GM19395 (cell line): ENCODE measurements at regions not wholly inside any gene's neighbourhood (a gene's known extent, or its start where the extent isn't known, plus 50 kb on each side); places are given as distances from the start of the nearest gene placed in this dataset.
"Not testable (repeated sequence)": the region's sequence is repeated elsewhere in the genome, so short reads cannot be mapped to it uniquely, and the experiment has no call there.

Experiments used
- ATAC-seq: cut with Tn5 transposase; IDR thresholded peaks from one replicate; pipeline ENCODE4 v1.9.1; 2021; ENCODE audit warnings: mild to moderate bottlenecking, moderate library complexity; ENCODE audit not compliant: unreplicated experiment

DNA sequence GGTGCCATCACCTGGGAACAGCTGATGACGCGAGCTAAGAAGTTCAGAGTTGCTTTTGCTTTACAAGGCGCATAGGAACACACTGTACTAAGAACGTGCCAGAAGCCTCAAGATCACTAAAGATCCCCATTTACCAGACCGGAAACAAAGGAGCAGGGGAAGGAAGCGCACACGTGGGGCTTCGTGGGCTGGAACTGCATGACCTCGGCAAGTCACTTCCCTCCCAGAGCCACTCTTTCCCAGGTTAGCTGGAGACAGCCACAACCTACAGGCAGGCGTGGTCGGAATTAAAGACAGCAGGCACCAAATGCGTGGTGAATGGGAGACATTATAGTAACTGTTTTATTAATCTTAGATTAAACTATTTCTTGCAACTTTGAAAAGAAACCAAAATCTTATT, 154.9 kb upstream of the IQSEC1 start:
- not testable (repeated sequence) for ATAC-seq

DNA sequence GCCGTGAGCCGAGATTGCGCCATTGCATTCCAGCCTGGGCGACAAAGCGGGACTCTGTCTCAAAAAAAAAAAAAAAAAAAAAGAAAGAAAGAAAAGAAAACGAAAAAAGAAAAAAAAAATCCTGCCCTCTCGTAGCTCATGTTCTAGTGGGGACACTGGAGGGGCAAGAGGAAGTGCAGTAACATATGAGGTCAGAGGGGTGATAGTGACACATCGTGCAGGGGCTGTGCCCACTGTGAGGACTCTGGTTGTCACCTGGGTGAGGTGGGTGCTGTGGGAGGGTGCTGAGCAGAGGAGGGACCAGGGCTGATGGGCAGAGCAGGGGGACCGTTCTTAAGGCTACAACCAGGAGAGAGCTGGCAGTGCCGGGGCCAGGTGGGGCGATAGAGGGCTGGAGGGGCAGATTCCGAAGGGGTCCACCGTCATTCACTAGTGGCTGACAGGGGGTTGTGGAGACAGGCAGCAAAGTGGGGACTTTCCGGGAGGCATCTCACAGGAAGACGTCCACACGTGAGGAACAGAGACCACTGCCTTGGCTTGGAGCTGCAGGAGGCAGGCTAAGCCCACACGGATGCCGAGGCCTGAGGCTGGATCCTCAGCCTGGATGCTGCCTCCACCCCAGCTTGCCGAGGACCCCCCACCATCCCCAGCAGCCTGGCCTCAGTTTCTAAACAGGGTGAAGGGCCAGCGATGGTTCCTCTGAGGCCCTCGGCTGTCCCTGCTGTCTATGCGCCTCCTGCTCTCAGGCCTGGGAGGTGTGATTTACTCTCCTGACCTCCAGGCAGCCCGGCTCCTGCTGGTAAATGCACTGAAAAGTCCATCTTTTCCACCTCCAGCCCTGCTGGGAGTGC, 154.3 kb upstream of the IQSEC1 start:
- no peak for ATAC-seq

DNA sequence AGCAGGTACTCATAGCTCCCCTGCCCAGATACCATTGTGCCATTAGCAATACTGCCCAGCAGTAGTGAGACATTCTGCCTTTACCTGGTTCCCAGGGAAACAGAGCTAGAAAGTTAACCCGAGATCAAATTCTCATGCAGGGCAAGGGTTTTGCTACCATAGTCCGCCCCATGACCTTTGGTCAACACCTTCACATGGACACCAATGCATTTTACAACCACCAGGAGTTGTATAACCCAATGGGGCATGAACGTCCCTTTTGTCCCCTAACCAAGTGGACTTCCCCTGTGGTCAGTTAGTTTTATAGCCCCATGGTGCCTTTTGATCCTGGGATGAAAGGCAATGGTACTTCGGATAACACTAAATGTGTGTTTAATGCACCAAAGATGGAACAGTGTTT, 151.7 kb upstream of the IQSEC1 start:
- ATAC-seq: no peak

DNA sequence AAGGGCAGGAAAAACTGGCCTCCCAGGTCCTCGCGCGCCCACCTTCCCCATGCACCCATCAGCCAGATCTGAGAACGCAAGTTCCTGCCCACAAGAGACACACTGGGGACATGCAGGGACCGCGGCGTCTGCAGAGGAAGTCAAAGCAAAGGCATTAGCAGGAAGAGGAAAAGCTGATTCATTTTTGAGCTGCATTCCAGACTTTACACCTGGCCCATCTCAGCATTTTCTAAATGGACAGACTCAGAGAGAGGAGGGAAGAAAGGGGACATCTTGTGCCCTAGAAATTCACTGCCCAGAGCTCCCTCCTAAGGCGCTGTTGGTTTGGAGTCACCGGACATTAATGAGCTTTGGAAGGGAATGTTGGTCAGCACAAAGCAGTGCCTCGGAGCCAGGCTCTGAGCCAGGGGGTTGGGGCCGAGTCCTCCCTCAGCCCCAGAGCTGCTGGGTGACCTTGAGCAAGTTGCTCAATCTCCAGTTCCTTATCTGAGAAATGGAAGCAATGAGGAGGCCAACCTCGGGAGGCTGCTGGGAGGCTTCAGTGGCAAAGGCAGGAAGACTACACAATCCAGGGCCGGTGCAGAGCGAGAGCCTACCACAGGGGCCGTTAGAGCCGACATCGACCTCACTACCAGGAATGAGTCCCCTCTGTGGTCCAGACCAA, 150.5 kb upstream of the IQSEC1 start:
- ATAC-seq: no peak

DNA sequence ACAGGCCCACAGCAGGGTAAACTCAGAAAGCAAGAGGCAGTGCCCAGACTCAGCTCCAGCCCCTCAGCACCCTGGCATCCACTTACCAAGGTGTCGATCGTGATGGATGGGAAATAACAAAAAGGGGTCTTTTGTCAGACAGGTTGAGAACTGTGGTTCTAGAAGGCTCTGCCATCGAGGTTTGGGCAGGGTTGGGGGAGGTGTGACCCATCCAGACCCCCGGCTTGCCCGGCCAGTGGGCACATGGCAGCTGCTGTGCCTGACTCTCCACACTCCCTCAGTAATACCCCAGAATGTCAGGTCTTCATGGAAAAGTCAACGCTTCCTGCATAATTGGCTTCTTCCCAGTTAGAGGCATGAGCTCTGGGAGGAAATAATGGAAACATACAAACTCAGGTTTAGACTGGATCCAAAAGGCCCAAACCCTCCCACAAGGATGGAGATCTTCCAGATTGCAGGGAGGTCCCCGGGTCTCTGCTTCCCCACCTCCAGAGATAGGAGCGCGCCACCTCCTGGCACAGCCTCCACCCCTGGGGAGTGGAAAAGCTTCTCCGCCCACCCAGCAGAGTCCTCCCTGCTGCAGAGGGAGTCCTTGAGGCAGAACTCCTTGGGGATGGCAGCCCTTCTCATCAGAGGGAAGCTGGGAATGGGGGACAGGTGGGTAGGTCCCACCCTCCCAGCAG, 149.8 kb upstream of the IQSEC1 start:
- ATAC-seq: no peak

DNA sequence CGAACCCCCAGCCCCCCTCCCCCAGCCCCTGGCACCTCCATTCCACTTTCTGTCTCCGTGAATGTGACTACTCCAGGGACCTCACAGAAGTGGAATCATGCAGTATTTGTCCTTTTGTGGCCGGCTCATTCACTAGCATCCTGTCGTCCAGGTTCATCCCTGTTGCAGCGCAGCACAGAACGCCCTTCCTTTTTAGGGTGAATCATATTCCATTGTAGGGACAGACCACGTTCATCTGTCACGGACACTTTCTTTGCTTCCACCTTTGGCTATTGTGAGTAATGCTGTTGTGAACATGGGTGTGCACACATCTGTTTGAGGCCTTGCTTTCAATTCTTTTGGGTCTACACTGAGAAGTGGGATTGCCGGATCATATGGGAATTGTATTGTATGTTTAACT, 148.9 kb upstream of the IQSEC1 start:
- no peak for ATAC-seq

DNA sequence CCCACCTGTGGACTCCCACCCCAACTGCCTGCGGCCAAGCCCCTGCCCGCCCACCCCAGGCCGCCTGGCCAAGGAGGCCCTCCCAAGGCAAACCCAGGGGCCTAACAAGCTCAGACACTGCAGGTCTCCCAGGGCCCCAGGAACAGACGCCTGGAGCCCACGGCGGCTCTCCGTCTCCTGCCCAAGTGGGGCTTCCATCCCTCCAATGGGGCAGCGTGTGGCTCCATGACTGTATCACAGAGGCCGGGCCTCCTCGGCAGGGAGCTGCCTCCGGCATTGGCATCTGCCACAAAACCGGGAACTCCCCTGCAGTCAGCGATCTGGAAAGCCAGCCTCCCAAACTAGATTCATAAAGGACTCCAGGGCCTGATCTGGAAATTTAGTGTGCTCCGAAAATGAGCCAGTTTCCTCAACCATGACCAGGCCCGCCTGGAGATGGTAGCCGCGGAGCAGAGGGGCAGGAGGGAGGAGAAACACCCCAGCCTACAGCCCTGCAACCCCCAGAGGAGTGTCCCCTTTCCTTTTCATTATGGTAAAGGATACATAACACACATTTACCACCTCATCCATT, 148.3 kb upstream of the IQSEC1 start:
- no peak for ATAC-seq

DNA sequence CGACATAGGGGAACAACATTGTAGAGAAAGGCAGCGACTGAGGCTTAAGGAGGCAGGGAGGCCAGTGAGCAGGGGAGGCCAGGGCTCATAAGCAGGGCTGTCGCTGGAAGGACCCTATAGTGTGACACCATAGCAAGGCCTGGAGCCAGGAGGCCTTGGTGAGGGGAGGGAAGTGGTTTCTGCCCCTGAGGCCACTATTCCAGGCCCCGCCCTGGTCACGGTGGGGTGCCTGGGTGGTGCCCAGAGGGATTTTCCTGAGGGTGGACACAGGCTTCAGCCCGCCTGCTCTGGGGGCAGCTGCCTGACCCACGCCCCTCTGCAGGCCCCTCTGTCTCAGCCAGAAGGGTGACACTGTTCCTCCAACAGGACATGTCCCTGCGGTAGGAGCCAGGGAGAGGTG, 147.8 kb upstream of the IQSEC1 start:
- ATAC-seq: no peak

DNA sequence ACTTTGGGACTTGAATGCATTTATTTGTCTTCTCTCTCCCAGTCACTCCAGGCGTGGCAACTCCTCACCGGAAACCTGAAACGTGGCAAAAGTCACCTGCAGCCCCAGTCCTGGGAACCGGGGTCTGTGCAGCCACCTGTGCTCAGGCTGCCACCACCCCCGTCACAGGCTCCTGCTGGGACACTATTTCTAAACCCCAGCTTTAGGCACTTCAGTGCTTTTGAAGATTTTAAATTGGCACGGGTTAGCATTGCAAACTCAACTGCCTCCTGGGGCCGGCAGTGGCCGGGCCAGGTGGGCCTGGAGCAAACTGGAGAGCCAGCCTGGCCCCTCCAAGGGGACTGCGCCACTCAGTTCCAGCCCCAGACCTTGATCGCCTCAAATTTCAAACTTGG, 146.7 kb upstream of the IQSEC1 start:
- ATAC-seq: no peak

DNA sequence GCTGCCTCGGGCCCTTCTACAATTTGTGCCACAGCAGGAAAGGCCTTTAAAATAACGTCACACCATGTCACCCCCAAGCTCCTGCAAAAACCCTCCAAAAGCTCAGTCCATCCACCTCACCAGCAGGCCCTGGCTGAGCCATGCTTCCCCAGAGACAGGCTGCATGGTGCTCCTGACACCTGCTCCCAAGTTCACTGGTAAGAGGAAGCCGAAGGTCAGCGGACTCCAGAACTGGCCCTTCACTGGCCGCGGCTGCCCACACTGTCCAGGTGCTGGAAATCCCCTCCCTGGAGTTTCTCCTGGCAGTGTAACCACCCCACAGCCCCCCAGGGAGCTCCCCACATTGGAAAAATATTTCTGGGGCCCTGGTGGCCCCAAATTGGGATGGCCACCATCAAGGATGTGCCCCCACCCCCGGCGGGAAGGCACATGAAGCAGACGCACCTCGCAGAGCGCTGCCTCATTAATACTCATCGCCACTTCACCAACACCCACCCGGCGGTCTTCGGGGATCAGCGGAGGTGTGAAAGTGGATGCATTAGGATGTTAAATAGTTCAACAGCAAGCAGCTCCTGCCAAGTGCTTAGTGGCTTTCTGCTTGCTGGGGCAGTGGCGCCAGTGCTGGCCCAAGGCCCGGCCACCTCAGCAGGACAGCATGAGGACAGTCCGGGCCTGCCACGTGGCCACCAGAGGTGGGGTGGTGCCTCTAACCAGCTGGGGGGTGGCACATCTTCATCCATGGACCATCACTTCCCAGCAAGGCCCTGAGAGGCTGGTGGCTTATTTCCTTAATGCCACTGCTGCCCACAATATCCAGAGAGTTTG, 146.1 kb upstream of the IQSEC1 start:
- ATAC-seq: no peak

DNA sequence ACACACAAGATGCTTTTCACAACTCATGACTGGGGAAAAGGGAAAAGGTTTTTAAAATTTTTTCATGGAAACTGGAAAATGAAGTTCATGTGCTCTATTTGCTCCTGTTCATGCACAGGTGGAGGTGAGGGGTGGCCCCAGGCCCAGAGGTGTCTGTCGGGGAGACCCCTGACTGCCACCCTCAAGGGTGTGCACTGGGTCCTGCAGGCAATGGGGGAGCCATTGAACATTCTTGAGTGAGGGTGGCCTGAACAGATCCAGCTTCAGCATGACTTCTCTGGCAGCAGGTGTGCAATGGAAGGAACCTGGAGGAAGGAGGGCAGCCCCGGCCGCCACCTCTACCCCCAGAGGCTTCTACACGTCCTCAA, 145.3 kb upstream of the IQSEC1 start:
- no peak for ATAC-seq

DNA sequence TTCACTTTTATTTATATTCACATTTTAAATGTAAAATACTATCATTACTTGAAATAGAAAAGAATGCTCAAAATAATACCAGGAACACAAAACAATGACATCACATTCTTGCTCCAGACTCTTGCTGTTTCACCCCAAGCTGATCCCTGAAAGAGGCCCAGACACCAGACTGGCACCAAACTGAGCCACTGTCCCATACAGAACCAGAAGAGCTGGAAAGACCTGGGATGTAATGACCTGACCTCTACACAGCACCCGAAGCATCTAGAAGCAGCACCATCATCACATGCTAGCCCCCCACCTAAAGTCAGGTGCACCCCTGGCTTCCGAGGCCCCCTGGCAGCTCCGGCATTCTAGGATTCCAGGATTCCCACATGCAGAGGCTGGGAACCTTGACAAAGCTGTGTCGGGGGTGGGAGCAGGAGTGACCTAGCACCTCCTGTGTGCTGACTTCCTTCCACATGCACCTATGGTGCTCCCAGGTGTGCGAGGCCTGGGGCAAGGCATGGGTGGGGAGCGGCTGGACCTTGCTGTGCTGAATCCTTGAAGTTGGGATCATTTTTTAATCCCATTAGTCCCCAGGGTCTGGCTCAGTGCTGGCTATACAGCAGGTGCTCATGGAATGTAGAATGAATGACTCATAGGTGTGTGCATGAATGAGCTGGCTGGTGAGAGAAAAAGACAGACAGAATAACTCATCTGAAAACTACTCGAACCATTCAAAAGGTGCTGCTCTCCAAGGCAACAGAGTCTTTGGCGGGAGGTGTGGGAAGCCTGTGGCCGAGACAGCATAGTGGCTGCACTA, 144.7 kb upstream of the IQSEC1 start:
- ATAC-seq: no peak

DNA sequence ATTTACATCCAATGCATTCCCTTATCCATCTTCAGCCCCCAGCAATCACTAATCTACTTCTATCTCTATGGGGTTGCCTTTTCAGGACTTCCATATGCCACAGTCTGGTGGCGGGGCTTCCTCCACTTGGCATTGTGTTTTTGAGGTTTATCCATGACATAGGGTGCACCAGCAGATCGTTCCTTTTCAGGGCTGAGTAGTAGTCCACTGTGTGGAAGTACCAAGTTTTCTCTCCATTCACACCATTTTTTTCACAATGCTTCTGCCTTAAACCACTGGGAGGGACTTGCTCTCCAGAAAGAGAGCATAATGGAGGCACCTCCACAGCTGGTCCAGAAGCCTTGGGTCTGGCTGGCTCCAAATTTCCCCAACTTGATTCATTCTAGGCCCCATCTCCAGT, 144.0 kb upstream of the IQSEC1 start:
- no peak for ATAC-seq

DNA sequence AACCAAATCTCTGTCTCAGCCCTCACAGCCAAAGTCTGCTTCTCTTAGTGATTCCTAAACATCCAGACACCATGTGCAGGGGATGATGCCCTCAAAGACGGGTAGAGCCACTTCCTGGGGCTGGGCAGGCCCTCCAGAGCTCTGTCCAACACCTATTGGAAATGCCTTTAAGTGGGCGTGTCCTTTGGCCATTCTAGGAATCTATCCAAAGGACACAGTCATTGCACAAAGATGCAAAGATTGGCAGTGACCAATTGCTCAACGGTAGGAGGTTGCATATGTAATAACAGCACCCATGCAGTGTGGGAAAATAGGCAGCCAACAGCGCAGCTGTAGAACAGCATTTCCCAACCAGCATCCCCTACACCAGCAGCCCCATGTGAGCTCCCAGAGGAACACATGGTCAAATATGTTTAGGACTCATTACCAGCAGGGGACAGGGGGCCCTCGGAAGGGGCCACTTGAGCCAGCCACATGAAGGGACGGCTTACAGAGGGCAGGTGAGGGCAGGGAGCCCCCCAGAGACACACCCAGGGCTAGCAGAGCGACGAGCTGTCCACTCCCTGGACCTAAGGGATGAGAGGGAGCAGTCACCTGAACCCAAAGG, 142.8 kb upstream of the IQSEC1 start:
- ATAC-seq: no peak

DNA sequence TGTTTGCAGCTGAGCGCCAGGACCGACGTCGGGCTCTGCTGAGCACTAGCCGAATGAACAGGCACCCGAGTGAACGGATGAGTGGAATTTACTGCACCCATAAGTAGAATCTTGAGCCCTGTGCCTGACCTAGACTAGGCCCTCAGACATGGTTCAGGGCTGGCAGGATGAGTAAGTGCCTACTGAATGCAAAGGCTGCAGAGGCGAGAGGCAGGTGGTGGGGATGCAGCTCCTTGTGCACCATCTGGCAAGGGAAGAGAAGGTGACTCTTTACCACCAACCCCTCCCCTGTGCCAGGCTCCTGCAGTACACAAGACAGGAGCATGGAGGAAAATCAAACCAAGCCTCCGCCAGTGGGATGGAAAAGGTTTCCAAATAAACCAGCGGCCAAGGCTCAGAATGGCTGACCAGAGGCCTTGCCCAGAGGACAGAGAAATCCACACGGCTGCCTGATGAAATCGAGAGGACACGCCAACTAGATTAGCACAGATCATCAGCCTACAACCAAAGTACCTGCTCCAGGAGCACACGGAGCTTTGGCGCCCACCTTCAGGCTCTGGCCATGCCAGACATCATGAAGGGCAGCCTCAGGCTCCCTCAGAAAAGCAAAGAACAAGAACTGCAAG, 141.7 kb upstream of the IQSEC1 start:
- no peak for ATAC-seq

DNA sequence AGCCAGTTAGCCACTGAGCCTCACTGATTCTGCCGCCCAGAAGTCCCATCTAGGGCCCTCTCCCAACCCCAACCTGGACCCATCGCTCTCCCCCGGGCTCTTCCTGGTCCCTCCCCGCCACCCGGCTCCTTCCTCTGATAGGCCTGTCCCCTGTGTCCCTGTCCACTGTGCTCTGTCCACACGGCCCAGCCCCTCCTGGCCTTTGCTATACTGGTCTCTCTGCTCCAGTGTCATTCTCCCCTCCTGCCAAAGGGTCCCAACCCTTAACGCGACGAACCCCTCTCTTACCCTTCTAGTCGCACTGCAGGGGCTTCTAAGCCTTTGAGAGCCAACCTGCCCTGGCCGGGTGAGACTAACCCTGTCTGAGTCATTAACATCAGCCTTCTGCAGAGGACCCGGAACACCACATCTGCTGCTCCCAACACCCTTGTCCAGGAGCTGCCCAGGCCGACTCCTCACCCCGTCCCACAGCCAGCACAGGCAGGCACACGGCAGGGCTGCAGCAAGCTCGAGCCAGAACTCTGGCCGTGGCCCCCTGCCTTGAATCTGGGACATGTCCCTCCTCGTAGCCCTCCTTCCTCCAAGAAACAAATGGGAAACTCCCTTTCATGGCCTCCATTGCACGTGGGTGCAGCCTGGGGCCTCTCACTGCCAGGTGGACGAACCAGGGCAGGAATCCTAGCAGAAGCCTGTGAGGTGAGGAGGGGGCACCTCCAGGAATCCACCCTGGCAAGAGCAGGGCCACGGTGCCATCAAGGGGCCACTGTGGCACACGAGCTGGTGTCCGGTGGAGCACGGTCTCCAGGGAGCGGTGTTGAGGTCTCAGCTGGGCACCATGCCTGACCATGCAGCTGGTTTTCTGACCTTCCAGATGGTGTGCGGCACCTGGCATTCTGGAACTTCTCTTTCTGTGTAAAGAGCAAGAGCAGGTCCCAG, 140.9 kb upstream of the IQSEC1 start:
- ATAC-seq: no peak

DNA sequence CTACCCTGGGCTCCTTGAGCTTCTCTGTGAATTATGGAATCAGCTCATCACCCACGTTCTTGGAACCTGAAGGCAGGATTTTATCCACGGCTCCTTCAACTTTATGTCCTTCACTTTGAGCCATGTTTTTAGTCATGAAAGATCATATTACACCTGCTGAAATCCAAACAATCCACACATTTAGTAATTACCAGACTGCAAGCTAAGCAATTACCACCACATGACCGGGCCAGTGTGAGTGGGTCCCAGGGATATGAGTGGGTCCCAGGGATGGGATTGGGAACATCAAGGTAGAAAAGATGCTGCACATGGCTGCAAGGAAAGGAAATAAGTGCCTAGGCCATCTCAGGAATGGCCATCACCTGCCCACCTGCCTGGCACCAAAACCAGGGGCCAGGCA, 140.3 kb upstream of the IQSEC1 start:
- no peak for ATAC-seq

DNA sequence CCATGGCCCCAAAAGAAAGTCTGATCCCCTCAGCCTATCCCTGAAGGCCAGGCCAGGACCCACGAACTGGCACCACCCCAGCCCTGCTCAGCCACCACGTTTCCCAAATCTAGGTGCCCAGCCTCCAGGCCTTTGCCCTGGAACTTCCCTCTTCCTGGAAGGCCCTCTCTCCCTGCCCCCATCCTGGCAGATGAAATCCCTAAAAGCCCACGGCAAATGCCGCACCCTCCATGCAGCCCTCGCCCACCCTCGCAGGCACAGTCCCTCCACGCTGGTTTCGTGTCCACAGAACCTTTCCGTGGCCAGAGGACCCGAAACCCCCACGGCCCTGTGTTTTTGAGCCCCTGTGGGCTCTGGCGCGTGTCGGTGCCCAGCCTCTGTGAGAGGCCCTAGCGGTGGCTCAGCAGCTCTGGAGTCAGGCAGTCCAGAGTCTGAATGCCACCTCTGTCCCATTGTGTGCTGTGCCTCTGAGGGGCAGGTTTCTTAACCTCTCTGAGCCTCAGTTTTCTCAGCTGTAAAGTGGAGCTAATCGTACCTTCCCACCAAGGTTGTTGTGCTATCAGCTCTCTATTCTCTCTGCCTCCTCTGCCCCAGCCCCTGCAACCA, 138.5 kb upstream of the IQSEC1 start:
- ATAC-seq: no peak
